Stimulated activated naive CD4-positive, alpha-beta T cell (primary cell): ENCODE measurements at regions not wholly inside any gene's neighbourhood (a gene's known extent, or its start where the extent isn't known, plus 50 kb on each side); places are given as distances from the start of the nearest gene placed in this dataset.

ENCODE experiments used
- DNase-seq, 6 experiments: peaks; one replicate each; lab custom pipeline; 2025; lab: John Stamatoyannopoulos, UW

DNA sequence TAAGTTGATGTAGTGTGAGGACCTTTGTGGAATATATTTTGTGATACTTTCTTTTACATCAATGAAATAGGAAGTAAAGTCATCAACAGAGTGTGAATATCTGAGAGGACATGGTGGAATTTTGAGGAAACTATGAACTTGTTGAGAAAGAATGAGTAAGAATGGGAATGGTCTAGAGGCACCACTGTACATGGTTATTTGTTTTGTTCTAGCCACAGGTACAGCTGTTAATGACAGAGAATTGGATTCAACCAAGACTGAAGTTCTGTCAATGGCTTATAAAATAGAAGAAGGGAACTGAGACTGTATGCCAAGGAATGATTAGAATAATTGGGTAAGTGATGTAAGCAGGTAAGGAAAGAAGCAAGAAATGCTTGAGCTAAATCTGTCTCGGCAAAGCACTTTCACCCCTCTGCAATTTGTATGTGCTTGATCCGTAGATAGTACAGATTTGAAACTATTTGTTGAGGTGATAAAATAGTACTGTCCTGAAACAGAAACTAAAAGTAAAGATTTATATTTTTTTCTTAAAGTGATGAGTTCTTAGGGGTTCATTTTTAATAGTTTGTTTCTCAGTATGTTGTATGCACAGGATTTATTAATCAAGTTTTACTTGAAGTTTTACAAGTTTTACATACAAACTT is 468.8 kb upstream of the SMC2 start:
- no peak for DNase-seq

DNA sequence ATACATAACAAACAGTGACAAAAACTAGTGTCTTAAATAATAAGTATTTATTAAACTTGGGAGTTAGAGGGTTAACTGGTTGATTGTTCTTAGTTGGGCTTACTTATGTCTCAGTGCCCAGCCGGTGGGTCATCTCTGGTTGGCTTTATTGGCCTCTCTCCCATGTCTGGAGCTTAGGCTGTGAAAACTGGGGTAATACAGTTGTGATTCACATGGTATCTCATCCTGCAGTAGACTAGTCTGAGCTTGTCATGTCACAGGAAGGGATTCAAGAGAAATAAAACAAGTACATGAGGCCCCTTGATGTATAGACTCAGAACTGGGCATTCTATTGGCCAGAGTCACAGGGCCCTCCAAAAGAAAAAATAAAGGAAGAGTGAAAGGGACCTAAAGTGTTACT is 466.4 kb upstream of the SMC2 start:
- no peak for DNase-seq

DNA sequence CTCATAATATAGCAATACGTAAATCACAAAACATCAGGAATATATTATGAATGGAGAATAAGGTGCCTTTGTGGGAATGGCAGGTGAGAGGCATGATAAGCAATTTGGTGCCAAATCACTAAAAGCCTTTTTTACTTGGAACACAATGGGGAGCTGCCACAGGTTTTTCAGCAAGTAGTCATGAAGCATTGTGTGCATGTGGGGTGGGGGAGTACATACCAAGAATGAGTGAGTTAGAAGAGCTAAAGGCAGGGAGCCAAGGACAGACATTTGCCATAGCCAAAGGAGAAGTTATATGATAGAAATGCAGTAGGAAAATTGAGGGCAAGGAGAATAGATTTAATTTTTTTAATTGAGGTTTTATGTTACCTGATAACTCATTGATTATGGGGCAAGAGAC is 445.0 kb upstream of the SMC2 start:
- DNase-seq, result no peak

- DNase-seq, result no peak
Measured at GRCh38 chr9:103658156-103658555, 436.0 kb upstream of the SMC2 start.

DNA sequence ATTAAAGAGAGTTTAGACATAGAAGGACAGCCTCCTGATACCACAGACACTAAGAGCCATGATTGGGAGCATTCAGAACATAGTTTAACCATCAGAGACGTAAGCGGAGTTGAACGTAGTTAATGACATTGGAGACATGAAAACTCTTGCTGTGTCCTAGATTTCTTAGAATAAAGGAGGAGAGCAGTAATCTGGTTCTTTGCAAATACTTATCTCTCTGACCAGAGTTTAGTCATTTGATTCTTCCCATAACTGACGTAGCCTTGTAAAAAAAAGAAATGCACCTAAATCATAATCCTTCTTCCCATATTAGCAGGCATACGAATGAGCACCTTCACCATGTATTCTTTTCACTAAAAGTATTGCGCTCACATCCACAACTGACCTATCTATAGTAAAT is 433.3 kb upstream of the SMC2 start:
- no peak for DNase-seq

DNA sequence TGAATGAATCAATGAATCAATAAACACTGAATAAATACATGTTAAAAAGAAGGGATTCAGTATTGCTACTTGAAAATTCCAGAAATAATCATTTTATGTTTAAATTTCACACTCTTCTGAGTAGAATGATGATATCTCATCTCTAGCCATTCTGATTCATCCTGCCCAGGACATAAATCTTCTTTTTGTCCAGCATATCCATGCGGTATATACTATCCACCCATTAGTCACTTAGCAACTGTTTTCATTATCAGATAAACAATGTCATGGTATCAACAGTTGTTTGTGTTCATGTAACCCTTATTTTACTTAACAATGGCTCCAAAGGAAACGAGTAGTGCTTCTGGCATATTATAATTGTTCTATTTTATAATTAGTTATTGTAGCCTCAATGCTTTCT is 432.4 kb upstream of the SMC2 start:
- DNase-seq, result no peak

DNA sequence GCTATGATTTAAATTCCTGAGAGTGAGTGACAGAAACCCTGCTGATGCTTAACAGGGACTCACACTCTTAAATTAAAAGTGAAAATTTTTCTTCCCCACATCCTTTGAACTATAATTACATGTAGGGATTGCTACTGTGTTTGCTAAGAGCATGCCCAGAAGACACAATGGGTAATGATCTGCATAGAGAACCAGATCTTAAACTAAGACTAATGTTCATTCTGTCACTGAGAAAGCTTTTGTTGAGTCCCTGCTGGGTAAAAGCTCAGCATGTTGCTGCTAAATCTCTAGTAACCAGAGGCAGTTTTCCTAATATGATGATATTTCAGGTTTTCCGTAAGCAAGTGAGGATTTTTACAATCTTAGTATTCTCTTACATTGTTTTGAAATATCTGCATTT is 424.8 kb upstream of the SMC2 start:
- DNase-seq, result no peak

DNA sequence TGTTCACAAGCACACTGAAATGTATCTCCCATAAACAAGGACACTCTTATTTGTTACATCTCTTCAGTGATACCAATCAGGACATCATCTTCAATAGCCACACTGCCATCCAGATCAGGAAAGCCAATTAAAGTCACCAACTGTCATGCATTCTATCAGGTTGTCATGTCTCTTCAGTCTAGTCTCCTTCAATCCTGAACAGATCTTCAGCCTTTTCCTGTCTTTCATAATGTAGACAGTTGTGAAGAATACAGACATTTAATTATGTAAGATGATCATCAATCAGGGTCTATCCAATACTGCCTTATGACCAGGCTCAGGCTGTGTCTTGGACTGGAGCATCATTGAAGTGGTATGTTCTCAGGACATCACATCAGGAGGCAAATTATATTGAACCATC is 419.8 kb upstream of the SMC2 start:
- no peak for DNase-seq

GRCh38 chr9:103680581-103680980 is 413.5 kb upstream of the SMC2 start:
- DNase-seq, result no peak

DNA sequence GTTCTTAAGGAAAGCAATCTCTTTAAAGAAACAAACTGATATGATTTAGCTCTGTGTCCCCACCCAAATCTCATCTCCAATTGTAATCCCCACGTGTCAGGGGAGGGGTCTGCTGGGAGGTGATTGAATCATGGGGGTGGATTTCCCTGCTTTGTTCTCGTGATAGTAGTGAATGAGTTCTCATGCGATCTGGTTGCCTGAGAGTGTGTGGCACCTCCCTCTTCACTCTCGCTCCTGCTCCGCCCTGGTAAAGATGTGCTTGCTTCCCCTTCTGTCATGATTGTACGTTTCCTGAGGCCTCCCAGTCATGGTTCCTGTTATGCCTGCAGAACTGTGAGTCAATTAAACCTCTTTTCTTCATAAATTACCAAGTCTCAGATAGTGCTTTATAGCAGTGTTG is 412.7 kb upstream of the SMC2 start:
- no peak for DNase-seq

DNA sequence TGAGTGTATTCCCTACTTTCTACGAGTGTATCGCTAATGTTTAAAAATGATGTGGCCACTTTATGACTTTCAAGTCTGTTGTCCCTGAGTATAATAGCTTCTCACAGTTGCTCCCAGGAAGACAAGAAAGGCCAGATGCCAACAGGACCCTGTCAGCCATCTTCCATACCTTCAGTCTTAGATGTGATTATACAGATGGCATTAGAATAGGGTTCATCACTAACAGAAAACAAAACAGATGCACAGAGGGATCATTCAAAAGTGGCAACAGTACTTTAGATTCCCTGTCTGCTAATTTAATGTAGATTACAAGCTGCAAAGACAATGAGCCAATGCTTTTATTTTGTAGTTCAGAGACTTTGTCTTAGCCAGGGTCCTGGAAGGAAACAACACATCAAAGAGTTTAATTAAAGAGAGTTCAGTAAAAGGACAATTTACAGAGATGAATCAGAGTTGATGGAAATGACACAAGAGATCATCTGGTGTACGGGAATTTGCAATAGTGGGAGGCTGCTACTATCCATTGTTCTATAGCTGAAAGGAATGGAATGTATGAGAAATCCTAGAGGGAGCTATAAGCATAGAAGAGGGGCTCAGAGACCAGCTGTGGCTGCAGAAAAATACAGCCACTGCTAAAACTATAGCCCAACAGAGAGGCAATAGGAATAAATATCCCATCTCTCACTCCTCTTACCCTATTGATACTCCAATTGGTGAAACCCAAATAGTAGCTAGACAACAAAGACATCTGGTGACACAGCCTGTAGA is 393.7 kb upstream of the SMC2 start:
- DNase-seq, result no peak

DNA sequence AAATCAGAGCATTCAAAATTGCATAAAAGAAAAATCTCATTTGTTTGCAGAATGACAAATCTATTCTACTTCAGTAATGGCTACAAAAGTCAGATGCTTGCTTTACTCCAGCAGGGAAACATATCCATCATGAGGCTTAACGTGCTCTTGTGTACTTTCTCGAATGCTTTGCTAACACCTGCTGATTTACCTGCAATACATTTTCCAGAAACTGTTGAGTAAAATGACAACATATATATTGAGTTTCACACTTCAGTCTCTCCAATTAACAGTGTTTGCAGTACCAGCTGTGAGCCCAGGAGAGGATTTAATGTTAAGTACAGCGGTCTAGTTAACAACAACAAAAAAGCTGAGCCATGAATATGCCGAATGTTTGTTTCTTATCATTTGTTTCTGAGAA is 391.5 kb upstream of the SMC2 start:
- DNase-seq, result no peak

DNA sequence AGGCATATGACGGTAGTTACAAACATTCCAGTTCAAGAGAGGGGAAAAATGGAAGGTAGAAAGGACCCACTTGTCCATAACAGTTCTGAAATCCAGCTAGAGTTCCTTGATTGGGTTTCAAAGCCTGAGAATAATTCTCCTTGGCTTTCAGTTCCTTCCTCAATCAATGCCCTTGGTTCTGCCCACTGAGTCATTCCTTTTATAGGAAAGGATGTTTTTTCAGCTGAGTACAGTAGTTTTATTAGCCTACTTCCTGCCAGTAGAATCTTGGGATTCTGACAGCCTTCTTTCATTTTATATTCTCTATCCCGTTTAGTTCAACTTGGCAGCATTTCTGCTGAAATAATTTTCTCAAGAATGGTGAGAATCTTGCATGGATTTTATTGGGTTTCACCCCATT is 386.9 kb upstream of the SMC2 start:
- DNase-seq, result no peak

DNA sequence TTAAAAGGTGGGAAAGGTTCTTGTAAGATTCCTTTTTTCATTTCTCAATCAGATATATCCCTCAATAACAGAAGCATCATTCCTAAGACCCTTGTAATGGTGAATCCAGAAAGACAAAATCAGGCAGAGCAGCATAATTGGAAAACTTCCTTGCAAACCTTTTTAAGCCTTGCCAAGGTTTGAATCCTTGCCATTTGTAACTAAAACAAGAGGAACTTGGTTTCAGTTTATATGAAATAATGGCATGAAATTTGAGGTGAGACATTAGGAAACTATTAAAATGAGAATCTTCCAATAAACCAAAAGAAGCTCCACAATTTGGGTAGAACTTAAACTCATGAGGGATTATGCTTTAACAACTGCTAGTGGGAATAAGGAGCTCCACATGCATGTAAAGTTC is 384.7 kb upstream of the SMC2 start:
- no peak for DNase-seq

DNA sequence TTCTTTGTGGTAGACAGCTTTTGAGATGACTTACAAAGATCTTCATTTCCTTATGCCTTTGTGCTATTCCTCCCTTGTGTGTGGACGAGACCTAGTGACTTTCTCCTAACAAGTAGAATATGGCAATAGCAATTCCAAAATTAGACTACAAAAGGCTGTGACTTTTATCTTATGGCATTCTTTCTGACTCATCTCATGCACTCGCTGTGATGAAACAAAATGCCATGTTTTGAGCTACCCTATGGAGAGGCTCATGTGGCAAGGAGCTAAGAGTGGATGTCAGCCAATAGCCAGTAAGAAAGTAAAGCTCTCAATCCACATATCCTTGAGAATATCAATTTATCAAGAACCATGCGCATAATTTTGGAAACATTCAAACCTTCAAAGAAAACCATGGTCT is 380.5 kb upstream of the SMC2 start:
- no peak for DNase-seq

DNA sequence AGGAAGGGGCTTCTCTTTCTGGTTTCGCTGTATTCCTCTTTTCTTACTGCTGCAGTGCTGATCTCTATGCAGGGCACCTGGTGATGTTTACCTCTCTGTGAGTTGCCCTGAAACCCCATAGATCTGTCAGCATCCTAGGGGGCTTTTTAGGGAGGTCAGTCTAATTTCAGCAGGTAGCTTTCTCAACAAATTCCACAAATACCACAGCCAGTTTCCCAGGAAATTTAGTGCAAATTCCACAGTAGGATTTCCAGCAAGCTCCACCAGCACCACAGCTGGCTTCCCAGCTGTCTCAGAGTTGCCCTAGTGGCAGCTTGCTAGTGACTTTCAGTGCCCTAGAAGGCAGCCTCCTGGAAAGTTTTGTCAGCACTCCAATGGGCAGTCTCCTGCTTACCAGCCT is 379.1 kb upstream of the SMC2 start:
- no peak for DNase-seq

DNA sequence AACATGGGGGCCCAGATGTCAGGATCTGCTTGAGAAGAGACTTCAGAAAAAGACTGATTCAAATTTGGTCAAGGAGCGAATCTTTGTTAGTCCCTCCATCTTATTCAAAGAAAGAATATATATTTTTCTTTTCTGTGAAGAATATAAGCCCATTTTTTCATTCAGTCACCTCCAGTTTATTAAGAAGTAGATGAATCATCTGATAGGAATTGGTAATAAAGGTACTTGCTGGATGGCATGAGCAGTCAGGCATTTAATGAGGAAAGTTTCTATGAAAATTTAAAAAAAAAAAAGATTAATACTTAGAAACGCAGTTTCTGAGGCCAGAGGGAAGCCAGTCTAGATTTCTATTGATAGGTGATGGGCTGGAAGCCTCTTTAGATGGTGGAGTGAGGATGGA is 373.1 kb upstream of the SMC2 start:
- no peak for DNase-seq

DNA sequence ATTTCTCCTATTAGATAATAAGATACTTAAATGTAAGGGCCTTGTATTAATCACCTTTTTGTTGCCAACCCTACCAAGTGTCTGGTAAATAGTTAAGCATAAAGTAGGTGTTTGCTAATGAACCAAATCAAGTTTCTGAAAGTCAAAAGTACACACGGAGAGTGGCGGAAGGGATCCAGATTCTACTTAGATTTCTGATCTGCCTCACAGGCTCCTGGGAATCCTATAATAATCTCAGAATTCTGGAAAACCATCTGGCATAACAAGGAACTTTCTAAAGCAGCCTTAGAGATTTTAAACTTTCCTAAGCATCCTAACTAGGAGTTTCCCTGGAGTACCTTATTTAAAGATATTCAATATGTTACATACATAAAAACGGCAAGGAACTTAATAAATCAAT is 363.2 kb upstream of the SMC2 start:
- no peak for DNase-seq

GRCh38 chr9:103731541-103731940 is 362.6 kb upstream of the SMC2 start:
- DNase-seq, result no peak

DNA sequence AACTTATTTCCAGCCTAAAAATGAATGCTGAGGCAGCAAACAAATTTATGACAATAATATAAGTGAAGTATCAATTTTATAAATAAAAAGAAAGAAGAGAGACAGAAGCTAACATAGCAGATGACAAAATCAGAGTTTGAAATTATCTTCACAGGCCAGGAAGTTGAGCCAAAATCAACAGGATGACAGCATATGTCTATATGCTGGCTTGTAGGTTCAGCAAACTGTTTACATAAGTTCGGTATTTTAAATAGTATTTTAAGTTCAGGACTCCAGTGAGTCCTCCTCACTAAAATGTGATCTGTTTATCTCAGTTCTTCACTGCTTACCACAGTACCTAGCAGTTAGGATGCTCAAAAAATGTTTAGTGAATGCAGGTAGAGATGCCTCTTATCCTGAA is 359.6 kb upstream of the SMC2 start:
- no peak for DNase-seq

GRCh38 chr9:103755441-103755840 is 338.7 kb upstream of the SMC2 start:
- no peak for DNase-seq

DNA sequence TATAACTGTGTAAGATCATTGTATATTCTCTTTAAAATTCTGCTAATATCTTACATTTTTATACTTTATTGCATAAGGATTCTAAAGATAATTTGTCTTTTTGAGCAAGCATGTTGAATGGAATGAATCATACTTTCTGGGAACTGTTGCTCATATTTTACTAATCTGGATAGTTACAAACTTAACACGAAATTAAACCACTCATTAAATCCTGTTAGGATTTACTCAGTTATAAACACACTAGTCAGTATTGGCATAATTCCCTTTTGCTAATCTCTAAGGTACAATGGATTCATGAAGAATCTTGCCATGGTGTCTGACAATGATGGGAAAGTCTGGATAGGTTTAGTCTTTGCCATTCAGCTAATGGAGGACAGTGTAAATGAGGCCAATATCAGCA is 338.1 kb upstream of the SMC2 start:
- DNase-seq, result no peak

DNA sequence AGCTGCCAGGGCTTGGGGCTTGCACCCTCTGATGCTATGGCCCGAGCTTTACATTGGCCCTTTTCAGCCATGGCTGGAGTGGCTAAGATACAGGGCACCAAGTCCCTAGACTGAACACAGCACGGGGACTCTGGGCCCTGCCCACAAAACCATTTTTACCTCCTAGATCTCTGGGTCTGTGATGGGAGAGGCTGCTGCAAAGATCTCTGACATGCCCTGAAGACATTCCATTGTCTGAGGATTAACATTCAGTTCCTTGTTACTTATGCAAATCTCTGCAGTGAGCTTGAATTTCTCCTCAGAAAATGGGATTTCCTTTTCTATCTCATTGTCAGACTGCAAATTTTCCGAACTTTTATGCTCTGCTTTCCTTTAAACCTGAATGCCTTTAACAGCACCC is 337.0 kb upstream of the SMC2 start:
- DNase-seq, result no peak

GRCh38 chr9:103761466-103761865 is 332.6 kb upstream of the SMC2 start:
- no peak for DNase-seq
